ENCODE measurements at regions not wholly inside any gene's neighbourhood (a gene's known extent, or its start where the extent isn't known, plus 50 kb on each side); places are given as distances from the start of the nearest gene placed in this dataset.

- TF ChIP-seq, protein P1, sequence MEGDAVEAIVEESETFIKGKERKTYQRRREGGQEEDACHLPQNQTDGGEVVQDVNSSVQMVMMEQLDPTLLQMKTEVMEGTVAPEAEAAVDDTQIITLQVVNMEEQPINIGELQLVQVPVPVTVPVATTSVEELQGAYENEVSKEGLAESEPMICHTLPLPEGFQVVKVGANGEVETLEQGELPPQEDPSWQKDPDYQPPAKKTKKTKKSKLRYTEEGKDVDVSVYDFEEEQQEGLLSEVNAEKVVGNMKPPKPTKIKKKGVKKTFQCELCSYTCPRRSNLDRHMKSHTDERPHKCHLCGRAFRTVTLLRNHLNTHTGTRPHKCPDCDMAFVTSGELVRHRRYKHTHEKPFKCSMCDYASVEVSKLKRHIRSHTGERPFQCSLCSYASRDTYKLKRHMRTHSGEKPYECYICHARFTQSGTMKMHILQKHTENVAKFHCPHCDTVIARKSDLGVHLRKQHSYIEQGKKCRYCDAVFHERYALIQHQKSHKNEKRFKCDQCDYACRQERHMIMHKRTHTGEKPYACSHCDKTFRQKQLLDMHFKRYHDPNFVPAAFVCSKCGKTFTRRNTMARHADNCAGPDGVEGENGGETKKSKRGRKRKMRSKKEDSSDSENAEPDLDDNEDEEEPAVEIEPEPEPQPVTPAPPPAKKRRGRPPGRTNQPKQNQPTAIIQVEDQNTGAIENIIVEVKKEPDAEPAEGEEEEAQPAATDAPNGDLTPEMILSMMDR (conservative IDR thresholded peaks at IDR 0.05; ENCODE audit: low read length) = no peak
- TF ChIP-seq EZH2phosphoT487 (IDR thresholded peaks at IDR 0.05; ENCODE audit: borderline replicate concordance, low read depth, low read length) = no peak
These were observed 130.5 kb upstream of the DGKB start for GRCh38 chr7:15033039-15033438.

Data from OCI-LY7 (cell line).